ENCODE measurements at regions not wholly inside any gene's neighbourhood (a gene's known extent, or its start where the extent isn't known, plus 50 kb on each side); places are given as distances from the start of the nearest gene placed in this dataset.
"Not testable (repeated sequence)": the region's sequence is repeated elsewhere in the genome, so short reads cannot be mapped to it uniquely, and the experiment has no call there.

DNA sequence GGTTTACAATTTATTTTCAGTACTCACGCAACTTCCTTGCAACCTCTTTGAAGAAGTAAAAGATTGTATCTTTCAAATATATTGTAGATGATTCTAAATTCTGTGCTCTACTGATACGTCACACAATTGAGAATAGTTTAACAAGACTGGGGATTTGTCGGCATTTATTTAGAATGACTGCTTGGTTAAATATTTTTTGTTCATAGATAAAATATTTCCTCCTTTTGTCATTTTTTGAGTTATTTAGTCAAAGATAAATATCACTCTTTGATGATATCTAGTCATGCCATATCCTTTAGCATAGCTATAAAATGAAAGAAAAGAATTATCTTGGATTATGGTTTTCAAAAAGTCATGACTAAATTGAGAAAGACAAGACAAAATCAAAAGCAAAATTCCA lies 2747.8 kb downstream of the PCDH9 start:
- H3K36me3 ChIP-seq (ENCODE audit: control insufficient read depth, insufficient read depth, low read length), result no peaks in the 10 kb centered on the region

DNA sequence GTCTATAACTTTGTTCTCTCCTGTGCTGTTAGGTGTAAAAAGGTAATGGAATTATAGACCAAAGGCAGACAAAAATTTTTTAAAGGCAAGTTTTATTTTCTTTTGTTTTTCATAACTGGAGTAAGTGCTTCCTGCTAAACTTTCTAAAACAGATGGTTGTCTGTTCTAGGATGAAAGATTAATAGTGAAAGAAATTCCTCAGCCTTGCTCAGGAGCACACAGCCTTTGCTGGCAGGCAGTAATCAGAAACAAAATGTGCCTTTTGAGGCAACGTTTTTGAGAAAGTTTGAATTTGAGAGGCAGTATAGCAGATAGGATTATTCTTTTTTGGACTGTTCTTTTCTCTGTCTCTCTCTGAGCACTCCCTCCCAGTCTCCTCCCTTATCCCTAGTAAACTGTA lies 2749.5 kb downstream of the PCDH9 start:
- no peaks in the 10 kb centered on the region for H3K36me3 ChIP-seq (ENCODE audit: control insufficient read depth, insufficient read depth, low read length)
- H3K9ac ChIP-seq, result no peak overlapping the region
- H3K27me3 ChIP-seq (ENCODE audit: control insufficient read depth, insufficient read depth, low read length), result no peaks in the 10 kb centered on the region
- no peak overlapping the region for H3K4me2 ChIP-seq (ENCODE audit: low read length)
- H3K79me2 ChIP-seq, result no peaks in the 10 kb centered on the region
- H3K4me1 ChIP-seq, result no peaks in the 10 kb centered on the region
- H2AFZ ChIP-seq, result no peak overlapping the region
- no peak overlapping the region for H3K4me3 ChIP-seq (ENCODE audit: low read depth, low read length)
- H3K27ac ChIP-seq, result no peak overlapping the region
- no peaks in the 10 kb centered on the region for H3K9me3 ChIP-seq (ENCODE audit: control insufficient read depth, low read length)
- TF ChIP-seq, protein P1, sequence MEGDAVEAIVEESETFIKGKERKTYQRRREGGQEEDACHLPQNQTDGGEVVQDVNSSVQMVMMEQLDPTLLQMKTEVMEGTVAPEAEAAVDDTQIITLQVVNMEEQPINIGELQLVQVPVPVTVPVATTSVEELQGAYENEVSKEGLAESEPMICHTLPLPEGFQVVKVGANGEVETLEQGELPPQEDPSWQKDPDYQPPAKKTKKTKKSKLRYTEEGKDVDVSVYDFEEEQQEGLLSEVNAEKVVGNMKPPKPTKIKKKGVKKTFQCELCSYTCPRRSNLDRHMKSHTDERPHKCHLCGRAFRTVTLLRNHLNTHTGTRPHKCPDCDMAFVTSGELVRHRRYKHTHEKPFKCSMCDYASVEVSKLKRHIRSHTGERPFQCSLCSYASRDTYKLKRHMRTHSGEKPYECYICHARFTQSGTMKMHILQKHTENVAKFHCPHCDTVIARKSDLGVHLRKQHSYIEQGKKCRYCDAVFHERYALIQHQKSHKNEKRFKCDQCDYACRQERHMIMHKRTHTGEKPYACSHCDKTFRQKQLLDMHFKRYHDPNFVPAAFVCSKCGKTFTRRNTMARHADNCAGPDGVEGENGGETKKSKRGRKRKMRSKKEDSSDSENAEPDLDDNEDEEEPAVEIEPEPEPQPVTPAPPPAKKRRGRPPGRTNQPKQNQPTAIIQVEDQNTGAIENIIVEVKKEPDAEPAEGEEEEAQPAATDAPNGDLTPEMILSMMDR (IDR thresholded peaks at IDR 0.05), result no peak

More for the DNA sequence above, 2747.8 kb downstream of the PCDH9 start:
- Histone ChIP-seq H3K27me3 (ENCODE audit: control insufficient read depth, insufficient read depth, low read length) (no peaks in the 10 kb centered on the region), H3K4me2 (ENCODE audit: low read length) (no peak overlapping the region), H3K4me1 (no peaks in the 10 kb centered on the region), H3K27ac (no peak overlapping the region), H3K79me2 (no peaks in the 10 kb centered on the region), H3K9ac (no peak overlapping the region), H3K4me3 (ENCODE audit: low read depth, low read length) (no peak overlapping the region), H3K9me3 (ENCODE audit: control insufficient read depth, low read length) (no peaks in the 10 kb centered on the region), H2AFZ (no peak overlapping the region)
- TF ChIP-seq, protein P1 (IDR thresholded peaks at IDR 0.05), result no peak

DNA sequence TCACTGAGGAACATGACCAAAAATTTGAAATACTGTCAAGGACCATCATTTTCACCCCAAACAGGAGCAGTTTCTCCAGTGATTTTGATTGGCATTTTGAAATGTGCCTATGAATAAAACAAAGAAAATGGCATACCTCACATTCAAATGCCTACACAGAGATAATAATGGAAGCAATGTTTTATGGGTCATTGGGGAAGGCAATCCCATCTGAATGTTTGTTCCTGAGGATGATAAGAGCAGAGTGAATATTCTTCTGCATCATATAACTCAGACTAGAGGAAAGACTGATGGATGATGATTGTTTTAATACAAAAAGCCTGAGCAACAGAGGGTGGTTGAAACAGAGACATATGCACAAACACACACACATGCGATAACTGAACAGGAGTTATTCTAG lies 2749.9 kb downstream of the PCDH9 start:
- no peaks in the 10 kb centered on the region for H3K4me1 ChIP-seq
- TF ChIP-seq, protein P1 (IDR thresholded peaks at IDR 0.05), result no peak

GRCh38 chr13:64477146-64477545 lies 2753.0 kb downstream of the PCDH9 start:
- TF ChIP-seq, protein P1 (IDR thresholded peaks at IDR 0.05), result no peak
- Histone ChIP-seq H3K4me2 (ENCODE audit: low read length) (no peak overlapping the region), H3K27ac (no peak overlapping the region), H3K4me1 (no peaks in the 10 kb centered on the region), H3K36me3 (ENCODE audit: control insufficient read depth, insufficient read depth, low read length) (no peaks in the 10 kb centered on the region), H3K9me3 (ENCODE audit: control insufficient read depth, low read length) (no peaks in the 10 kb centered on the region), H3K9ac (no peak overlapping the region), H3K4me3 (ENCODE audit: low read depth, low read length) (no peak overlapping the region), H3K27me3 (ENCODE audit: control insufficient read depth, insufficient read depth, low read length) (no peaks in the 10 kb centered on the region), H2AFZ (no peak overlapping the region), H3K79me2 (no peaks in the 10 kb centered on the region)

More for the DNA sequence above, 2749.9 kb downstream of the PCDH9 start:
- H3K9me3 ChIP-seq (ENCODE audit: control insufficient read depth, low read length), result no peaks in the 10 kb centered on the region
- no peaks in the 10 kb centered on the region for H3K79me2 ChIP-seq
- no peaks in the 10 kb centered on the region for H3K36me3 ChIP-seq (ENCODE audit: control insufficient read depth, insufficient read depth, low read length)
- H2AFZ ChIP-seq, result no peak overlapping the region
- no peak overlapping the region for H3K27ac ChIP-seq
- H3K9ac ChIP-seq, result no peak overlapping the region
- H3K4me3 ChIP-seq (ENCODE audit: low read depth, low read length), result no peak overlapping the region
- no peak overlapping the region for H3K4me2 ChIP-seq (ENCODE audit: low read length)
- H3K27me3 ChIP-seq (ENCODE audit: control insufficient read depth, insufficient read depth, low read length), result no peaks in the 10 kb centered on the region

- H2AFZ ChIP-seq; H3K79me2 ChIP-seq; H3K4me3 ChIP-seq (ENCODE audit: low read depth, low read length); H3K9ac ChIP-seq; H3K27me3 ChIP-seq (ENCODE audit: control insufficient read depth, insufficient read depth, low read length); H3K36me3 ChIP-seq (ENCODE audit: control insufficient read depth, insufficient read depth, low read length); H3K4me1 ChIP-seq; H3K27ac ChIP-seq; H3K4me2 ChIP-seq (ENCODE audit: low read length); H3K9me3 ChIP-seq (ENCODE audit: control insufficient read depth, low read length): not testable (repeated sequence)
Measured at GRCh38 chr13:64476041-64476568, 2754.0 kb downstream of the PCDH9 start.

All from parathyroid adenoma (tissue), 2 donors.